ENCODE measurements at regions not wholly inside any gene's neighbourhood (a gene's known extent, or its start where the extent isn't known, plus 50 kb on each side); places are given as distances from the start of the nearest gene placed in this dataset.
"Not testable (repeated sequence)": the region's sequence is repeated elsewhere in the genome, so short reads cannot be mapped to it uniquely, and the experiment has no call there.

- DNase-seq (ENCODE audit: low read depth) = not testable (repeated sequence)
Observed at GRCh38 chr1:149635290-149635899, 51.7 kb downstream of the PPIAL4C start.

GRCh38 chr1:149636286-149637122 lies 52.9 kb downstream of the PPIAL4C start:
- peak; percentile 97 for DNase-seq (ENCODE audit: low read depth)

- DNase-seq (ENCODE audit: low read depth) = not testable (repeated sequence)
Observed at GRCh38 chr1:149638481-149638880, 54.8 kb downstream of the PPIAL4C start.

GRCh38 chr1:149638901-149639658 lies 55.4 kb downstream of the PPIAL4C start:
- not testable (repeated sequence) for DNase-seq (ENCODE audit: low read depth)

- DNase-seq (ENCODE audit: low read depth) = not testable (repeated sequence)
Observed at GRCh38 chr1:149641179-149641578, 57.5 kb downstream of the PPIAL4C start.

GRCh38 chr1:149644818-149645217 lies 61.2 kb downstream of the PPIAL4C start:
- DNase-seq (ENCODE audit: low read depth) = peak; percentile 20

GRCh38 chr1:149646360-149647017 lies 62.8 kb downstream of the PPIAL4C start:
- DNase-seq (ENCODE audit: low read depth) = not testable (repeated sequence)

GRCh38 chr1:149647018-149647373 lies 63.3 kb downstream of the PPIAL4C start:
- DNase-seq (ENCODE audit: low read depth) = not testable (repeated sequence)

- peak; percentile 43 for DNase-seq (ENCODE audit: low read depth)
Observed at GRCh38 chr1:149657750-149658149, 74.1 kb downstream of the PPIAL4C start.

GRCh38 chr1:149658175-149658574 lies 74.5 kb downstream of the PPIAL4C start:
- DNase-seq (ENCODE audit: low read depth) = not testable (repeated sequence)

- DNase-seq (ENCODE audit: low read depth) = not testable (repeated sequence)
Observed at GRCh38 chr1:149664624-149665023, 81.0 kb downstream of the PPIAL4C start.

GRCh38 chr1:149665033-149665432 lies 81.4 kb downstream of the PPIAL4C start:
- not testable (repeated sequence) for DNase-seq (ENCODE audit: low read depth)

- not testable (repeated sequence) for DNase-seq (ENCODE audit: low read depth)
Observed at GRCh38 chr1:149665528-149665927, 81.9 kb downstream of the PPIAL4C start.

- DNase-seq (ENCODE audit: low read depth) = not testable (repeated sequence)
Observed at GRCh38 chr1:149673231-149673909, 89.7 kb downstream of the PPIAL4C start.

GRCh38 chr1:149674921-149675320 lies 91.3 kb downstream of the PPIAL4C start:
- not testable (repeated sequence) for DNase-seq (ENCODE audit: low read depth)

GRCh38 chr1:149677359-149677758 lies 93.7 kb downstream of the PPIAL4C start:
- not testable (repeated sequence) for DNase-seq (ENCODE audit: low read depth)

GRCh38 chr1:149686593-149687238 lies 95.8 kb upstream of the FCGR1A start:
- DNase-seq (ENCODE audit: low read depth) = not testable (repeated sequence)

- not testable (repeated sequence) for DNase-seq (ENCODE audit: low read depth)
Observed at GRCh38 chr1:149691399-149691798, 91.1 kb upstream of the FCGR1A start.

GRCh38 chr1:149692804-149693539 lies 89.5 kb upstream of the FCGR1A start:
- DNase-seq (ENCODE audit: low read depth) = not testable (repeated sequence)

GRCh38 chr1:149695066-149695465 lies 87.4 kb upstream of the FCGR1A start:
- DNase-seq (ENCODE audit: low read depth) = not testable (repeated sequence)

Measured in amniotic epithelial cell (primary cell).